WTC11 (cell line): ENCODE measurements at regions not wholly inside any gene's neighbourhood (a gene's known extent, or its start where the extent isn't known, plus 50 kb on each side); places are given as distances from the start of the nearest gene placed in this dataset.

Experiments used
- ATAC-seq: fragments of 200-7000 bp; cut with Tn5 transposase; 2 replicates; pipeline ENCODE4 v1.10.0; 2021; ENCODE audit warnings: mild to moderate bottlenecking, moderate library complexity
- CTCF ChIA-PET: fragments of 300-600 bp; sonication (Branson Sonifier 250); formaldehyde crosslinking; loops from one replicate; lab custom pipeline; 2021; ENCODE audit warnings: antibody characterized with exemption; lab: Charles Lee
- POLR2A ChIA-PET: fragments of 350-600 bp; sonication (Branson Sonifier 250); formaldehyde crosslinking; loops from one replicate; lab custom pipeline; 2021; ENCODE audit warnings: antibody characterized with exemption; lab: Charles Lee
- DNase-seq: peaks from one replicate; pipeline ENCODE4 v3.0.0; 2021; ENCODE audit warnings: low spot score
- H3K27ac Mint-ChIP-seq: 2 replicates; pipeline ENCODE4 v1.8.0; 2021; ENCODE audit warnings: mixed read lengths
- H3K27me3 Mint-ChIP-seq: 2 replicates; pipeline ENCODE4 v1.8.0; 2021; ENCODE audit warnings: low read depth, mild to moderate bottlenecking, moderate library complexity, mixed read lengths
- H3K36me3 Mint-ChIP-seq: 2 replicates; pipeline ENCODE4 v1.8.0; 2021; ENCODE audit warnings: mixed read lengths
- H3K4me1 Mint-ChIP-seq: 2 replicates; pipeline ENCODE4 v1.8.0; 2022; ENCODE audit warnings: mixed read lengths
- H3K4me3 Mint-ChIP-seq: 2 replicates; pipeline ENCODE4 v1.8.0; 2021; ENCODE audit warnings: mild to moderate bottlenecking, moderate library complexity, mixed read lengths
- H3K9me3 Mint-ChIP-seq: 2 replicates; pipeline ENCODE4 v1.8.0; 2021; ENCODE audit warnings: mixed read lengths
- ATF2 ChIP-seq: sonication (generic); formaldehyde crosslinking; IDR thresholded peaks from 2 replicates; pipeline ENCODE4 v1.8.1; 2022; ENCODE audit warnings: low read depth, missing genetic modification reagents, borderline replicate concordance
- CREM ChIP-seq: sonication (generic); formaldehyde crosslinking; IDR thresholded peaks from 2 replicates; pipeline ENCODE4 v1.8.1; 2022; ENCODE audit warnings: mild to moderate bottlenecking, missing genetic modification reagents, moderate library complexity
- NFYB ChIP-seq: sonication (generic); formaldehyde crosslinking; conservative IDR thresholded peaks from 2 replicates; pipeline ENCODE4 v1.8.0; 2022; ENCODE audit warnings: low read depth, missing genetic modification reagents
- NR3C1 ChIP-seq: sonication (generic); formaldehyde crosslinking; conservative IDR thresholded peaks from 2 replicates; pipeline ENCODE4 v1.8.1; 2023; ENCODE audit warnings: low read depth, mild to moderate bottlenecking, missing genetic modification reagents
- PRRX2 ChIP-seq: fragments of 250-450 bp; sonication (Bioruptor Pico); IDR thresholded peaks from 2 replicates; pipeline ENCODE4 v1.8.0; 2021; ENCODE audit warnings: mild to moderate bottlenecking
- TEAD1 ChIP-seq: sonication (generic); formaldehyde crosslinking; IDR thresholded peaks from 2 replicates; pipeline ENCODE4 v1.8.0; 2022; ENCODE audit warnings: mild to moderate bottlenecking, missing genetic modification reagents
- USF1 ChIP-seq: sonication (generic); formaldehyde crosslinking; IDR thresholded peaks from 2 replicates; pipeline ENCODE4 v1.8.0; 2022; ENCODE audit warnings: mild to moderate bottlenecking, missing genetic modification reagents
- ZNF138 ChIP-seq: sonication (generic); formaldehyde crosslinking; conservative IDR thresholded peaks from 2 replicates; pipeline ENCODE4 v1.8.1; 2022; ENCODE audit warnings: mild to moderate bottlenecking, moderate library complexity, missing genetic modification reagents
- TF ChIP-seq, protein P1 (sequence below): sonication (generic); formaldehyde crosslinking; IDR thresholded peaks from 2 replicates; pipeline ENCODE4 v1.8.1; 2023; ENCODE audit warnings: mild to moderate bottlenecking, missing genetic modification reagents, moderate library complexity
- TF ChIP-seq, protein P2 (sequence below): fragments of 250-450 bp; sonication (Bioruptor Pico); IDR thresholded peaks from 2 replicates; pipeline ENCODE4 v1.9.0; 2021; ENCODE audit warnings: mild to moderate bottlenecking
- TF ChIP-seq, protein P3 (sequence below): sonication (generic); formaldehyde crosslinking; IDR thresholded peaks from 2 replicates; pipeline ENCODE4 v1.8.0; 2023; ENCODE audit warnings: missing genetic modification reagents
- TF ChIP-seq, protein P4 (sequence below): fragments of 250-450 bp; sonication (Bioruptor Pico); IDR thresholded peaks from 2 replicates; pipeline ENCODE4 v1.9.0; 2021; ENCODE audit warnings: mild to moderate bottlenecking
- TF ChIP-seq, protein P5 (sequence below): sonication (generic); formaldehyde crosslinking; IDR thresholded peaks from 2 replicates; pipeline ENCODE4 v1.8.1; 2023; ENCODE audit warnings: mild to moderate bottlenecking, missing genetic modification reagents
- TF ChIP-seq, protein P6 (sequence below): sonication (generic); formaldehyde crosslinking; IDR thresholded peaks from 2 replicates; pipeline ENCODE4 v1.8.0; 2022; ENCODE audit warnings: mild to moderate bottlenecking, missing genetic modification reagents
- TF ChIP-seq, protein P7 (sequence below): sonication (generic); formaldehyde crosslinking; IDR thresholded peaks from 2 replicates; pipeline ENCODE4 v1.8.1; 2023; ENCODE audit warnings: mild to moderate bottlenecking, missing genetic modification reagents, borderline replicate concordance

- TF ChIP-seq ATF2 (CRISPR knock-in tag): no peak
- TF ChIP-seq NFYB: no peak
- TF ChIP-seq PRRX2 (CRISPR knock-in tag): no peak
- TF ChIP-seq, protein P1, sequence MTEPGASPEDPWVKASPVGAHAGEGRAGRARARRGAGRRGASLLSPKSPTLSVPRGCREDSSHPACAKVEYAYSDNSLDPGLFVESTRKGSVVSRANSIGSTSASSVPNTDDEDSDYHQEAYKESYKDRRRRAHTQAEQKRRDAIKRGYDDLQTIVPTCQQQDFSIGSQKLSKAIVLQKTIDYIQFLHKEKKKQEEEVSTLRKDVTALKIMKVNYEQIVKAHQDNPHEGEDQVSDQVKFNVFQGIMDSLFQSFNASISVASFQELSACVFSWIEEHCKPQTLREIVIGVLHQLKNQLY: no peak
Observed at GRCh38 chr6:84597238-84597875, 167.0 kb downstream of the TBX18 start (continued).

- ATAC-seq (no peak), DNase-seq (no peak)
- Mint-ChIP-seq H3K36me3 (no peaks in the 10 kb centered on the region), H3K4me1 (no peaks in the 10 kb centered on the region), H3K27ac (no peak overlapping the region), H3K9me3 (no peaks in the 10 kb centered on the region), H3K4me3 (no peak overlapping the region), H3K27me3 (no peaks in the 10 kb centered on the region)
- TF ChIP-seq, protein P2, sequence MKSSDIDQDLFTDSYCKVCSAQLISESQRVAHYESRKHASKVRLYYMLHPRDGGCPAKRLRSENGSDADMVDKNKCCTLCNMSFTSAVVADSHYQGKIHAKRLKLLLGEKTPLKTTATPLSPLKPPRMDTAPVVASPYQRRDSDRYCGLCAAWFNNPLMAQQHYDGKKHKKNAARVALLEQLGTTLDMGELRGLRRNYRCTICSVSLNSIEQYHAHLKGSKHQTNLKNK: no peak
- TF ChIP-seq, protein P3, sequence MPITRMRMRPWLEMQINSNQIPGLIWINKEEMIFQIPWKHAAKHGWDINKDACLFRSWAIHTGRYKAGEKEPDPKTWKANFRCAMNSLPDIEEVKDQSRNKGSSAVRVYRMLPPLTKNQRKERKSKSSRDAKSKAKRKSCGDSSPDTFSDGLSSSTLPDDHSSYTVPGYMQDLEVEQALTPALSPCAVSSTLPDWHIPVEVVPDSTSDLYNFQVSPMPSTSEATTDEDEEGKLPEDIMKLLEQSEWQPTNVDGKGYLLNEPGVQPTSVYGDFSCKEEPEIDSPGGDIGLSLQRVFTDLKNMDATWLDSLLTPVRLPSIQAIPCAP (CRISPR knock-in tag): no peak
- TF ChIP-seq, protein P4, sequence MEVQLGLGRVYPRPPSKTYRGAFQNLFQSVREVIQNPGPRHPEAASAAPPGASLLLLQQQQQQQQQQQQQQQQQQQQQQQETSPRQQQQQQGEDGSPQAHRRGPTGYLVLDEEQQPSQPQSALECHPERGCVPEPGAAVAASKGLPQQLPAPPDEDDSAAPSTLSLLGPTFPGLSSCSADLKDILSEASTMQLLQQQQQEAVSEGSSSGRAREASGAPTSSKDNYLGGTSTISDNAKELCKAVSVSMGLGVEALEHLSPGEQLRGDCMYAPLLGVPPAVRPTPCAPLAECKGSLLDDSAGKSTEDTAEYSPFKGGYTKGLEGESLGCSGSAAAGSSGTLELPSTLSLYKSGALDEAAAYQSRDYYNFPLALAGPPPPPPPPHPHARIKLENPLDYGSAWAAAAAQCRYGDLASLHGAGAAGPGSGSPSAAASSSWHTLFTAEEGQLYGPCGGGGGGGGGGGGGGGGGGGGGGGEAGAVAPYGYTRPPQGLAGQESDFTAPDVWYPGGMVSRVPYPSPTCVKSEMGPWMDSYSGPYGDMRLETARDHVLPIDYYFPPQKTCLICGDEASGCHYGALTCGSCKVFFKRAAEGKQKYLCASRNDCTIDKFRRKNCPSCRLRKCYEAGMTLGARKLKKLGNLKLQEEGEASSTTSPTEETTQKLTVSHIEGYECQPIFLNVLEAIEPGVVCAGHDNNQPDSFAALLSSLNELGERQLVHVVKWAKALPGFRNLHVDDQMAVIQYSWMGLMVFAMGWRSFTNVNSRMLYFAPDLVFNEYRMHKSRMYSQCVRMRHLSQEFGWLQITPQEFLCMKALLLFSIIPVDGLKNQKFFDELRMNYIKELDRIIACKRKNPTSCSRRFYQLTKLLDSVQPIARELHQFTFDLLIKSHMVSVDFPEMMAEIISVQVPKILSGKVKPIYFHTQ (CRISPR knock-in tag): no peak
- TF ChIP-seq, protein P5, sequence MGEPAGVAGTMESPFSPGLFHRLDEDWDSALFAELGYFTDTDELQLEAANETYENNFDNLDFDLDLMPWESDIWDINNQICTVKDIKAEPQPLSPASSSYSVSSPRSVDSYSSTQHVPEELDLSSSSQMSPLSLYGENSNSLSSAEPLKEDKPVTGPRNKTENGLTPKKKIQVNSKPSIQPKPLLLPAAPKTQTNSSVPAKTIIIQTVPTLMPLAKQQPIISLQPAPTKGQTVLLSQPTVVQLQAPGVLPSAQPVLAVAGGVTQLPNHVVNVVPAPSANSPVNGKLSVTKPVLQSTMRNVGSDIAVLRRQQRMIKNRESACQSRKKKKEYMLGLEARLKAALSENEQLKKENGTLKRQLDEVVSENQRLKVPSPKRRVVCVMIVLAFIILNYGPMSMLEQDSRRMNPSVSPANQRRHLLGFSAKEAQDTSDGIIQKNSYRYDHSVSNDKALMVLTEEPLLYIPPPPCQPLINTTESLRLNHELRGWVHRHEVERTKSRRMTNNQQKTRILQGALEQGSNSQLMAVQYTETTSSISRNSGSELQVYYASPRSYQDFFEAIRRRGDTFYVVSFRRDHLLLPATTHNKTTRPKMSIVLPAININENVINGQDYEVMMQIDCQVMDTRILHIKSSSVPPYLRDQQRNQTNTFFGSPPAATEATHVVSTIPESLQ (CRISPR knock-in tag): no peak
- TF ChIP-seq, protein P1: no peak
- TF ChIP-seq TEAD1 (no peak), USF1 (CRISPR knock-in tag) (no peak), CREM (CRISPR knock-in tag) (no peak), NFYB (no peak), ZNF138 (CRISPR knock-in tag) (no peak), NR3C1 (CRISPR knock-in tag) (no peak)
- TF ChIP-seq, protein P6, sequence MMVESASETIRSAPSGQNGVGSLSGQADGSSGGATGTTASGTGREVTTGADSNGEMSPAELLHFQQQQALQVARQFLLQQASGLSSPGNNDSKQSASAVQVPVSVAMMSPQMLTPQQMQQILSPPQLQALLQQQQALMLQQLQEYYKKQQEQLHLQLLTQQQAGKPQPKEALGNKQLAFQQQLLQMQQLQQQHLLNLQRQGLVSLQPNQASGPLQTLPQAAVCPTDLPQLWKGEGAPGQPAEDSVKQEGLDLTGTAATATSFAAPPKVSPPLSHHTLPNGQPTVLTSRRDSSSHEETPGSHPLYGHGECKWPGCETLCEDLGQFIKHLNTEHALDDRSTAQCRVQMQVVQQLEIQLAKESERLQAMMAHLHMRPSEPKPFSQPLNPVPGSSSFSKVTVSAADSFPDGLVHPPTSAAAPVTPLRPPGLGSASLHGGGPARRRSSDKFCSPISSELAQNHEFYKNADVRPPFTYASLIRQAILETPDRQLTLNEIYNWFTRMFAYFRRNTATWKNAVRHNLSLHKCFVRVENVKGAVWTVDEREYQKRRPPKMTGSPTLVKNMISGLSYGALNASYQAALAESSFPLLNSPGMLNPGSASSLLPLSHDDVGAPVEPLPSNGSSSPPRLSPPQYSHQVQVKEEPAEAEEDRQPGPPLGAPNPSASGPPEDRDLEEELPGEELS (CRISPR knock-in tag): no peak
- TF ChIP-seq, protein P7, sequence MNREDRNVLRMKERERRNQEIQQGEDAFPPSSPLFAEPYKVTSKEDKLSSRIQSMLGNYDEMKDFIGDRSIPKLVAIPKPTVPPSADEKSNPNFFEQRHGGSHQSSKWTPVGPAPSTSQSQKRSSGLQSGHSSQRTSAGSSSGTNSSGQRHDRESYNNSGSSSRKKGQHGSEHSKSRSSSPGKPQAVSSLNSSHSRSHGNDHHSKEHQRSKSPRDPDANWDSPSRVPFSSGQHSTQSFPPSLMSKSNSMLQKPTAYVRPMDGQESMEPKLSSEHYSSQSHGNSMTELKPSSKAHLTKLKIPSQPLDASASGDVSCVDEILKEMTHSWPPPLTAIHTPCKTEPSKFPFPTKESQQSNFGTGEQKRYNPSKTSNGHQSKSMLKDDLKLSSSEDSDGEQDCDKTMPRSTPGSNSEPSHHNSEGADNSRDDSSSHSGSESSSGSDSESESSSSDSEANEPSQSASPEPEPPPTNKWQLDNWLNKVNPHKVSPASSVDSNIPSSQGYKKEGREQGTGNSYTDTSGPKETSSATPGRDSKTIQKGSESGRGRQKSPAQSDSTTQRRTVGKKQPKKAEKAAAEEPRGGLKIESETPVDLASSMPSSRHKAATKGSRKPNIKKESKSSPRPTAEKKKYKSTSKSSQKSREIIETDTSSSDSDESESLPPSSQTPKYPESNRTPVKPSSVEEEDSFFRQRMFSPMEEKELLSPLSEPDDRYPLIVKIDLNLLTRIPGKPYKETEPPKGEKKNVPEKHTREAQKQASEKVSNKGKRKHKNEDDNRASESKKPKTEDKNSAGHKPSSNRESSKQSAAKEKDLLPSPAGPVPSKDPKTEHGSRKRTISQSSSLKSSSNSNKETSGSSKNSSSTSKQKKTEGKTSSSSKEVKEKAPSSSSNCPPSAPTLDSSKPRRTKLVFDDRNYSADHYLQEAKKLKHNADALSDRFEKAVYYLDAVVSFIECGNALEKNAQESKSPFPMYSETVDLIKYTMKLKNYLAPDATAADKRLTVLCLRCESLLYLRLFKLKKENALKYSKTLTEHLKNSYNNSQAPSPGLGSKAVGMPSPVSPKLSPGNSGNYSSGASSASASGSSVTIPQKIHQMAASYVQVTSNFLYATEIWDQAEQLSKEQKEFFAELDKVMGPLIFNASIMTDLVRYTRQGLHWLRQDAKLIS: no peak
- CTCF ChIA-PET: no interaction called here
- POLR2A ChIA-PET: no interaction called here
Observed at GRCh38 chr6:84596488-84596887, 167.9 kb downstream of the TBX18 start.
